Body of pancreas (tissue), 4 donors: ENCODE measurements at regions not wholly inside any gene's neighbourhood (a gene's known extent, or its start where the extent isn't known, plus 50 kb on each side); places are given as distances from the start of the nearest gene placed in this dataset.

Experiments
- ATAC-seq: fragments of 150-250 bp; one replicate; pipeline ENCODE4 v1.9.1; 2016
- DNase-seq, 4 donors: peaks; one replicate each; pipeline ENCODE4 v3.0.0-alpha.2; 2019
- H3K27ac ChIP-seq, 4 donors: fragments of 200-600 bp; sonication (generic); 1 replicate in 3 of 4; 2 replicates in 1 of 4; pipeline versions ENCODE4 v1.5.1 to v1.6.1; 2016 to 2019; ENCODE audit warnings: mild to moderate bottlenecking in 1 of 4, mixed read lengths in 1 of 4, moderate library complexity in 1 of 4
- H3K27me3 ChIP-seq, 2 donors: fragments of 200-600 bp; sonication (generic); one replicate each; pipeline ENCODE4 v1.6.0; 2016; ENCODE audit warnings: mild to moderate bottlenecking in 1 of 2
- H3K36me3 ChIP-seq, 2 donors: fragments of 200-600 bp; sonication (generic); replicated peaks in 1 of 2; 2 replicates each; pipeline ENCODE4 v1.5.1; 2016; ENCODE audit warnings: low read depth in 2 of 2; ENCODE audit not compliant: insufficient read depth in 1 of 2
- H3K4me1 ChIP-seq: fragments of 200-600 bp; sonication (generic); one replicate; pipeline ENCODE4 v1.6.0; 2016
- H3K4me3 ChIP-seq, 2 donors: fragments of 200-600 bp; sonication (generic); 1 replicate in 1 of 2; 2 replicates in 1 of 2; pipeline ENCODE4 v1.5.1; 2016 to 2019
- H3K9me3 ChIP-seq, 3 donors: fragments of 200-600 bp; sonication (generic); 1 replicate in 2 of 3; 2 replicates in 1 of 3; pipeline ENCODE4 v1.5.1; 2016
- CTCF ChIP-seq, 7 experiments: fragments of 450-650 bp in 4 of 7; fragments of 200-600 bp in 3 of 7; sonication (generic) in 3 of 7; IDR thresholded peaks; one replicate each; pipeline ENCODE4 v1.5.1; 2016 to 2019; ENCODE audit warnings: antibody characterized with exemption in 7 of 7
- POLR2A ChIP-seq, 3 donors: fragments of 450-650 bp; IDR thresholded peaks; one replicate each; pipeline ENCODE4 v1.6.1; 2016; ENCODE audit warnings: antibody characterized with exemption in 3 of 3, mild to moderate bottlenecking in 2 of 3
- WGBS, 2 donors: methylation state at CpG; one replicate each; pipeline ENCODE4 v1.1.5; 2017; 5-methylcytosine and 5-hydroxymethylcytosine counted together
- intact Hi-C: fragments of 100-400 bp; cut with DNase I; formaldehyde crosslinking; loops from one replicate; pipeline ENCODE4 v1.15.1; 2023

- Histone ChIP-seq H3K4me1 (no peaks in the 10 kb centered on the region), H3K4me3 (no peak overlapping the region), H3K27me3 (no peaks in the 10 kb centered on the region), H3K27ac (no peak overlapping the region), H3K9me3 (no peaks in the 10 kb centered on the region), H3K36me3 (no peaks in the 10 kb centered on the region)
- intact Hi-C loops: no loop called here
- DNase-seq: no peak
- ATAC-seq: no peak
- 74 to 87% methylated on average over 5 to 7 of the region's 7 CpGs for WGBS, 2 donors
- no peak for TF ChIP-seq CTCF (IDR thresholded peaks at IDR 0.05)
These were observed 96.8 kb downstream of the PJA1 start for GRCh38 chrX:69068301-69069085.

- no peaks in the 10 kb centered on the region for H3K4me1 ChIP-seq
- H3K27ac ChIP-seq: no peak overlapping the region
- no peaks in the 10 kb centered on the region for H3K9me3 ChIP-seq
- no peaks in the 10 kb centered on the region for H3K27me3 ChIP-seq
- no peaks in the 10 kb centered on the region for H3K36me3 ChIP-seq
- 67% methylated on average over 1 of the region's 2 CpGs; no CpG with 5 or more reads in 1 of the 2 donors for WGBS, 2 donors
- intact Hi-C loops: no loop called here
- DNase-seq (no peak), ATAC-seq (no peak)
- TF ChIP-seq CTCF (IDR thresholded peaks at IDR 0.05): no peak
- TF ChIP-seq POLR2A (IDR thresholded peaks at IDR 0.05): no peak
- no peak overlapping the region for H3K4me3 ChIP-seq
These were observed 97.4 kb downstream of the PJA1 start for GRCh38 chrX:69067841-69068240.

- no peak for TF ChIP-seq POLR2A (IDR thresholded peaks at IDR 0.05)
- no peak for TF ChIP-seq CTCF (IDR thresholded peaks at IDR 0.05)
- Histone ChIP-seq H3K27me3 (no peaks in the 10 kb centered on the region), H3K27ac (no peak overlapping the region), H3K9me3 (no peaks in the 10 kb centered on the region), H3K36me3 (no peaks in the 10 kb centered on the region), H3K4me1 (no peaks in the 10 kb centered on the region), H3K4me3 (no peak overlapping the region)
- 50 to 84% methylated on average over 1 to 4 of the region's 4 CpGs for WGBS, 2 donors
- intact Hi-C loops: no loop called here
- no peak for DNase-seq
- no peak for ATAC-seq
These were observed 98.2 kb downstream of the PJA1 start for GRCh38 chrX:69066966-69067525.

GRCh38 chrX:69066021-69066757 lies 99.1 kb downstream of the PJA1 start:
- 85% methylated on average over 7 of the region's 7 CpGs; no CpG with 5 or more reads in 1 of the 2 donors for WGBS, 2 donors
- DNase-seq: no peak

More at GRCh38 chrX:69066021-69066757, 99.1 kb downstream of the PJA1 start:
- no peak overlapping the region for H3K4me3 ChIP-seq
- H3K9me3 ChIP-seq: no peaks in the 10 kb centered on the region
- H3K36me3 ChIP-seq: no peaks in the 10 kb centered on the region
- no peak overlapping the region for H3K27ac ChIP-seq
- no peak for ATAC-seq
- no peaks in the 10 kb centered on the region for H3K4me1 ChIP-seq
- intact Hi-C loops: no loop called here
- no peaks in the 10 kb centered on the region for H3K27me3 ChIP-seq
- TF ChIP-seq POLR2A (IDR thresholded peaks at IDR 0.05): no peak
- no peak for TF ChIP-seq CTCF (IDR thresholded peaks at IDR 0.05)
